H9 (cell line): ENCODE measurements at regions not wholly inside any gene's neighbourhood (a gene's known extent, or its start where the extent isn't known, plus 50 kb on each side); places are given as distances from the start of the nearest gene placed in this dataset.

Source experiments
- DNase-seq: peaks from one replicate; pipeline ENCODE4 v3.0.0-alpha.2; 2017
- H2AFZ ChIP-seq: one replicate; pipeline ENCODE4 v1.6.1; 2013; ENCODE audit warnings: mild to moderate bottlenecking, low read length, control low read depth, moderate library complexity
- H2AK5ac ChIP-seq: 2 replicates; pipeline ENCODE4 v1.6.1; 2013; ENCODE audit warnings: low read length, control low read depth, mixed read lengths; ENCODE audit not compliant: insufficient read length
- H2BK120ac ChIP-seq: one replicate; pipeline ENCODE4 v1.6.1; 2013; ENCODE audit warnings: low read depth, mild to moderate bottlenecking, low read length, control low read depth, inconsistent platforms; ENCODE audit not compliant: poor library complexity, severe bottlenecking
- H2BK12ac ChIP-seq: 2 replicates; pipeline ENCODE4 v1.6.1; 2013; ENCODE audit warnings: low read length, control low read depth, mixed read lengths, low read depth; ENCODE audit not compliant: insufficient read length
- H2BK15ac ChIP-seq: 2 replicates; pipeline ENCODE4 v1.6.1; 2013; ENCODE audit warnings: low read depth, low read length, control low read depth
- H2BK20ac ChIP-seq: one replicate; pipeline ENCODE4 v1.6.1; 2013; ENCODE audit warnings: low read depth, mild to moderate bottlenecking, low read length, control low read depth, inconsistent platforms; ENCODE audit not compliant: poor library complexity, severe bottlenecking
- H2BK5ac ChIP-seq: 2 replicates; pipeline ENCODE4 v1.6.1; 2013; ENCODE audit warnings: low read length, control low read depth, mixed read lengths; ENCODE audit not compliant: insufficient read length
- H3K14ac ChIP-seq: 2 replicates; pipeline ENCODE4 v1.6.1; 2013; ENCODE audit warnings: low read length, control low read depth; ENCODE audit not compliant: insufficient read depth
- H3K18ac ChIP-seq: 2 replicates; pipeline ENCODE4 v1.6.1; 2013; ENCODE audit warnings: low read depth, mild to moderate bottlenecking, mixed read lengths, low read length, control low read depth; ENCODE audit not compliant: insufficient read length
- H3K23ac ChIP-seq: 2 replicates; pipeline ENCODE4 v1.6.1; 2013; ENCODE audit warnings: low read length, control low read depth, mixed read lengths, low read depth; ENCODE audit not compliant: insufficient read length
- H3K23me2 ChIP-seq: 2 replicates; pipeline ENCODE4 v1.6.1; 2013; ENCODE audit warnings: low read depth, mild to moderate bottlenecking, mixed read lengths, low read length, control low read depth; ENCODE audit not compliant: insufficient read length, poor library complexity, severe bottlenecking
- H3K27ac ChIP-seq: 2 replicates; pipeline ENCODE4 v1.5.1; 2013; ENCODE audit warnings: low read length, control low read depth, mixed read lengths, low read depth; ENCODE audit not compliant: insufficient read length
- H3K27me3 ChIP-seq: 2 replicates; pipeline ENCODE4 v1.6.1; 2013; ENCODE audit warnings: low read length, control low read depth, inconsistent platforms; ENCODE audit not compliant: insufficient read depth
- H3K4ac ChIP-seq: 2 replicates; pipeline ENCODE4 v1.6.1; 2013; ENCODE audit warnings: low read depth, mild to moderate bottlenecking, control low read depth, inconsistent platforms, low read length, moderate library complexity
- H3K4me1 ChIP-seq: 2 replicates; pipeline ENCODE4 v1.6.1; 2013; ENCODE audit warnings: low read length, control low read depth, inconsistent platforms; ENCODE audit not compliant: insufficient read depth
- H3K4me2 ChIP-seq: 2 replicates; pipeline ENCODE4 v1.6.1; 2013; ENCODE audit warnings: low read length, control low read depth, mixed read lengths; ENCODE audit not compliant: insufficient read length, insufficient read depth
- H3K56ac ChIP-seq: 2 replicates; pipeline ENCODE4 v1.6.1; 2013; ENCODE audit warnings: low read depth, mild to moderate bottlenecking, mixed read lengths, low read length, control low read depth; ENCODE audit not compliant: insufficient read length
- H3K79me1 ChIP-seq: 2 replicates; pipeline ENCODE4 v1.6.1; 2013; ENCODE audit warnings: low read depth, mild to moderate bottlenecking, moderate library complexity, low read length, control low read depth, inconsistent platforms; ENCODE audit not compliant: insufficient read depth, poor library complexity, severe bottlenecking
- H3K79me2 ChIP-seq: 2 replicates; pipeline ENCODE4 v1.6.1; 2013; ENCODE audit warnings: low read length, control low read depth, inconsistent platforms; ENCODE audit not compliant: insufficient read depth
- H3K9ac ChIP-seq: 2 replicates; pipeline ENCODE4 v1.6.1; 2013; ENCODE audit warnings: low read length, control low read depth, mixed read lengths; ENCODE audit not compliant: insufficient read length; ENCODE audit errors: extremely low read depth
- H3K9me3 ChIP-seq: one replicate; pipeline ENCODE4 v1.6.1; 2013; ENCODE audit warnings: low read depth, low read length, inconsistent platforms; ENCODE audit not compliant: control insufficient read depth
- H3T11ph ChIP-seq: one replicate; pipeline ENCODE4 v1.6.1; 2013; ENCODE audit warnings: mild to moderate bottlenecking, low read length, control low read depth, inconsistent platforms
- H4K20me1 ChIP-seq: one replicate; pipeline ENCODE4 v1.6.1; 2013; ENCODE audit not compliant: control insufficient read depth, insufficient read length, insufficient read depth
- H4K5ac ChIP-seq: 2 replicates; pipeline ENCODE4 v1.6.1; 2013; ENCODE audit warnings: low read depth, mild to moderate bottlenecking, mixed read lengths, low read length, control low read depth; ENCODE audit not compliant: insufficient read length
- H4K8ac ChIP-seq: replicated peaks from 2 replicates; pipeline ENCODE4 v1.6.1; 2013; ENCODE audit warnings: low read length, control low read depth, mixed read lengths, low read depth; ENCODE audit not compliant: insufficient read length
- H4K91ac ChIP-seq: 2 replicates; pipeline ENCODE4 v1.6.1; 2013; ENCODE audit warnings: low read depth, mild to moderate bottlenecking, moderate library complexity, mixed read lengths, low read length, control low read depth; ENCODE audit not compliant: insufficient read length
- H3K27ac Mint-ChIP-seq, 3 experiments: 2 replicates in 2 of 3; 3 replicates in 1 of 3; pipeline ENCODE4 v1.8.0; 2020 to 2021; ENCODE audit warnings: mixed read lengths in 3 of 3, mild to moderate bottlenecking in 1 of 3, moderate library complexity in 1 of 3
- H3K27me3 Mint-ChIP-seq: 2 replicates; pipeline ENCODE4 v1.8.0; 2021; ENCODE audit warnings: low read depth, mild to moderate bottlenecking, moderate library complexity, mixed read lengths
- H3K36me3 Mint-ChIP-seq, 3 experiments: 2 replicates in 2 of 3; 3 replicates in 1 of 3; pipeline ENCODE4 v1.8.0; 2020 to 2021; ENCODE audit warnings: low read depth in 3 of 3, mixed read lengths in 3 of 3; ENCODE audit not compliant: insufficient read depth in 1 of 3
- H3K4me1 Mint-ChIP-seq, 2 experiments: 2 replicates each; pipeline ENCODE4 v1.8.0; 2020; ENCODE audit warnings: mixed read lengths in 2 of 2
- H3K4me3 Mint-ChIP-seq, 2 experiments: 2 replicates in 1 of 2; 3 replicates in 1 of 2; pipeline ENCODE4 v1.8.0; 2020 to 2021; ENCODE audit warnings: mild to moderate bottlenecking in 2 of 2, mixed read lengths in 2 of 2, moderate library complexity in 1 of 2
- H3K9me3 Mint-ChIP-seq, 2 experiments: 2 replicates in 1 of 2; 3 replicates in 1 of 2; pipeline ENCODE4 v1.8.0; 2020; ENCODE audit warnings: mild to moderate bottlenecking in 2 of 2, mixed read lengths in 2 of 2, moderate library complexity in 1 of 2
- WGBS: extraction: QIAGEN DNeasy Blood & Tissue Kit; methylation state at CpG from one replicate; pipeline ENCODE4 v1.1.7; 2013; ENCODE audit warnings: missing lambda C conversion rate, low lambda C conversion rate, mixed read lengths; ENCODE audit not compliant: insufficient read length; ENCODE audit errors: extremely low coverage; 5-methylcytosine and 5-hydroxymethylcytosine counted together
- TF ChIP-seq, protein P1 (sequence below): fragments of 200-600 bp; sonication (generic); conservative IDR thresholded peaks from 3 replicates; pipeline ENCODE4 v1.8.0; 2021; ENCODE audit warnings: antibody characterized with exemption, mild to moderate bottlenecking

- no peaks in the 10 kb centered on the region for H3K79me2 ChIP-seq
- no peaks in the 10 kb centered on the region for H3K27me3 ChIP-seq
- H2BK20ac ChIP-seq: no peak overlapping the region
- H4K91ac ChIP-seq: no peak overlapping the region
- H3K27ac Mint-ChIP-seq: no peak overlapping the region
- TF ChIP-seq, protein P1, sequence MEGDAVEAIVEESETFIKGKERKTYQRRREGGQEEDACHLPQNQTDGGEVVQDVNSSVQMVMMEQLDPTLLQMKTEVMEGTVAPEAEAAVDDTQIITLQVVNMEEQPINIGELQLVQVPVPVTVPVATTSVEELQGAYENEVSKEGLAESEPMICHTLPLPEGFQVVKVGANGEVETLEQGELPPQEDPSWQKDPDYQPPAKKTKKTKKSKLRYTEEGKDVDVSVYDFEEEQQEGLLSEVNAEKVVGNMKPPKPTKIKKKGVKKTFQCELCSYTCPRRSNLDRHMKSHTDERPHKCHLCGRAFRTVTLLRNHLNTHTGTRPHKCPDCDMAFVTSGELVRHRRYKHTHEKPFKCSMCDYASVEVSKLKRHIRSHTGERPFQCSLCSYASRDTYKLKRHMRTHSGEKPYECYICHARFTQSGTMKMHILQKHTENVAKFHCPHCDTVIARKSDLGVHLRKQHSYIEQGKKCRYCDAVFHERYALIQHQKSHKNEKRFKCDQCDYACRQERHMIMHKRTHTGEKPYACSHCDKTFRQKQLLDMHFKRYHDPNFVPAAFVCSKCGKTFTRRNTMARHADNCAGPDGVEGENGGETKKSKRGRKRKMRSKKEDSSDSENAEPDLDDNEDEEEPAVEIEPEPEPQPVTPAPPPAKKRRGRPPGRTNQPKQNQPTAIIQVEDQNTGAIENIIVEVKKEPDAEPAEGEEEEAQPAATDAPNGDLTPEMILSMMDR: no peak
- H3T11ph ChIP-seq: no peak overlapping the region
- no peak overlapping the region for H3K4ac ChIP-seq
- H3K79me1 ChIP-seq: no peaks in the 10 kb centered on the region
- peaks cover 8% of the 10 kb centered on the region in 2 experiments for H3K4me1 Mint-ChIP-seq
- H3K18ac ChIP-seq: no peak overlapping the region
- H2AFZ ChIP-seq: no peak overlapping the region
- no peak overlapping the region for H4K5ac ChIP-seq
- DNase-seq: no peak
- H3K9me3 ChIP-seq: no peaks in the 10 kb centered on the region
- H3K4me3 Mint-ChIP-seq: no peak overlapping the region
- no peaks in the 10 kb centered on the region for H3K23me2 ChIP-seq
- peaks cover 2 to 4% of the 10 kb centered on the region in 2 experiments; a peak in 3 of 5 replicates for H3K9me3 Mint-ChIP-seq
- H3K4me2 ChIP-seq: no peak overlapping the region
- no peak overlapping the region for H3K14ac ChIP-seq
- H3K9ac ChIP-seq: no peak overlapping the region
- H2BK12ac ChIP-seq: peak overlapping the region; percentile 82
- no peaks in the 10 kb centered on the region for H4K20me1 ChIP-seq
- no peak overlapping the region for H2AK5ac ChIP-seq
- no peak overlapping the region for H4K8ac ChIP-seq
- no peak overlapping the region for H3K23ac ChIP-seq
- no peak overlapping the region for H3K56ac ChIP-seq
- WGBS: no CpG with 5 or more reads among the region's 1 CpG
- no peak overlapping the region for H2BK5ac ChIP-seq
- H2BK15ac ChIP-seq: no peak overlapping the region
- no peak overlapping the region for H2BK120ac ChIP-seq
- no peak overlapping the region for H3K27ac ChIP-seq
- H3K4me1 ChIP-seq: peaks cover 4% of the 10 kb centered on the region; the same call in 1 of the 2 replicates
- no peaks in the 10 kb centered on the region for H3K36me3 Mint-ChIP-seq
- no peaks in the 10 kb centered on the region for H3K27me3 Mint-ChIP-seq
These were observed 352.0 kb upstream of the THBS1 start for GRCh38 chr15:39228889-39229288.
